Esophagus muscularis mucosa (tissue), 4 donors: ENCODE measurements at regions not wholly inside any gene's neighbourhood (a gene's known extent, or its start where the extent isn't known, plus 50 kb on each side); places are given as distances from the start of the nearest gene placed in this dataset.

Experiments used
- DNase-seq: peaks from one replicate; pipeline ENCODE4 v3.0.0-alpha.2; 2017; ENCODE audit errors: extremely low spot score
- H3K27ac ChIP-seq, 4 donors: fragments of 200-600 bp; sonication (generic); replicated peaks in 1 of 4; 1 replicate in 3 of 4; 2 replicates in 1 of 4; pipeline ENCODE4 v1.5.1; 2016 to 2019; ENCODE audit warnings: mild to moderate bottlenecking in 1 of 4
- H3K27me3 ChIP-seq, 4 donors: fragments of 200-600 bp; sonication (generic); one replicate each; pipeline versions ENCODE4 v1.5.1 to v1.6.0; 2016 to 2019
- H3K36me3 ChIP-seq, 4 donors: fragments of 200-600 bp; sonication (generic); one replicate each; pipeline ENCODE4 v1.5.1; 2016 to 2019
- H3K4me1 ChIP-seq, 4 donors: fragments of 200-600 bp; sonication (generic); one replicate each; pipeline ENCODE4 v1.5.1; 2016 to 2019
- H3K4me3 ChIP-seq, 4 donors: fragments of 200-600 bp; sonication (generic); 1 replicate in 2 of 4; 2 replicates in 2 of 4; pipeline ENCODE4 v1.5.1; 2016 to 2019; ENCODE audit warnings: mild to moderate bottlenecking in 4 of 4, moderate library complexity in 1 of 4
- H3K9me3 ChIP-seq, 4 donors: fragments of 200-600 bp; sonication (generic); 1 replicate in 3 of 4; 2 replicates in 1 of 4; pipeline ENCODE4 v1.5.1; 2016 to 2019
- EP300 ChIP-seq: sonication (generic); formaldehyde crosslinking; IDR thresholded peaks from one replicate; pipeline ENCODE4 v1.6.1; 2017; ENCODE audit warnings: antibody characterized with exemption
- POLR2A ChIP-seq: fragments of 450-650 bp; IDR thresholded peaks from one replicate; pipeline ENCODE4 v1.6.1; 2017; ENCODE audit warnings: antibody characterized with exemption, moderate library complexity, mild to moderate bottlenecking, low read depth
- POLR2AphosphoS5 ChIP-seq, 2 donors: sonication (generic); formaldehyde crosslinking; IDR thresholded peaks; one replicate each; pipeline ENCODE4 v1.6.1; 2017; ENCODE audit warnings: antibody characterized with exemption in 2 of 2
- WGBS: methylation state at CpG from one replicate; pipeline ENCODE4 v1.1.5; 2018; 5-methylcytosine and 5-hydroxymethylcytosine counted together
- intact Hi-C: fragments of 100-400 bp; cut with DNase I; formaldehyde crosslinking; loops from one replicate; pipeline ENCODE4 v1.15.1; 2023
- TF ChIP-seq, protein P1 (sequence below), 3 experiments: fragments of 200-600 bp in 2 of 3; fragments of 450-650 bp in 1 of 3; sonication (generic) in 2 of 3; IDR thresholded peaks; one replicate each; pipeline ENCODE4 v1.5.1; 2017 to 2019; ENCODE audit warnings: antibody characterized with exemption in 3 of 3, mild to moderate bottlenecking in 2 of 3, moderate library complexity in 1 of 3

DNA sequence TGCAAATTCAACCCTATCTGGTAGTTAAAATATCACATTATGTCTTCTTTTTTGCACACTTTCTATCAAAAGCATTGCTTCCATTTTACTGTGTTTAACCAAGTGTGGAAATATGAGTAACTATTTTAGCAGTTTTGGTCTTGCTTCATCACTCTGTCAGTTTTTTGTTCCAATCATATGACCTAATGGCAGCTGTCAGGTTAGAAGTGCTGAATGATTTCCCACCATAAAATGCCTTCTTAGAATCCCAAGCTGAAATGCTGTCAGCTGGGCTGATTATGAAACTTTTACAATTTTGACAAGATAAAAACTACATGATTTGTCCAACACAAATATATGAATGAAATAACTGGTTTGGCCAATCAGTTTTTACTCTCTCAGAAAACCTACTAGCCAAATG lies 1654.6 kb upstream of the RAG2 start:
- Histone ChIP-seq H3K4me3 (no peak overlapping the region), H3K9me3 (no peaks in the 10 kb centered on the region), H3K36me3 (no peaks in the 10 kb centered on the region), H3K27ac (no peak overlapping the region), H3K27me3 (no peaks in the 10 kb centered on the region), H3K4me1 (no peaks in the 10 kb centered on the region)
- TF ChIP-seq EP300 (no peak), POLR2A (no peak), POLR2AphosphoS5 (IDR thresholded peaks at IDR 0.05) (no peak)
- TF ChIP-seq, protein P1, sequence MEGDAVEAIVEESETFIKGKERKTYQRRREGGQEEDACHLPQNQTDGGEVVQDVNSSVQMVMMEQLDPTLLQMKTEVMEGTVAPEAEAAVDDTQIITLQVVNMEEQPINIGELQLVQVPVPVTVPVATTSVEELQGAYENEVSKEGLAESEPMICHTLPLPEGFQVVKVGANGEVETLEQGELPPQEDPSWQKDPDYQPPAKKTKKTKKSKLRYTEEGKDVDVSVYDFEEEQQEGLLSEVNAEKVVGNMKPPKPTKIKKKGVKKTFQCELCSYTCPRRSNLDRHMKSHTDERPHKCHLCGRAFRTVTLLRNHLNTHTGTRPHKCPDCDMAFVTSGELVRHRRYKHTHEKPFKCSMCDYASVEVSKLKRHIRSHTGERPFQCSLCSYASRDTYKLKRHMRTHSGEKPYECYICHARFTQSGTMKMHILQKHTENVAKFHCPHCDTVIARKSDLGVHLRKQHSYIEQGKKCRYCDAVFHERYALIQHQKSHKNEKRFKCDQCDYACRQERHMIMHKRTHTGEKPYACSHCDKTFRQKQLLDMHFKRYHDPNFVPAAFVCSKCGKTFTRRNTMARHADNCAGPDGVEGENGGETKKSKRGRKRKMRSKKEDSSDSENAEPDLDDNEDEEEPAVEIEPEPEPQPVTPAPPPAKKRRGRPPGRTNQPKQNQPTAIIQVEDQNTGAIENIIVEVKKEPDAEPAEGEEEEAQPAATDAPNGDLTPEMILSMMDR (IDR thresholded peaks at IDR 0.05), result no peak
- intact Hi-C loops, result no loop called here
- DNase-seq, result no peak

- no peak for TF ChIP-seq POLR2A
- TF ChIP-seq POLR2AphosphoS5 (IDR thresholded peaks at IDR 0.05), result no peak
- no peak for TF ChIP-seq EP300
- TF ChIP-seq, protein P1 (IDR thresholded peaks at IDR 0.05), result no peak
- no peaks in the 10 kb centered on the region for H3K27me3 ChIP-seq
- intact Hi-C loops, result no loop called here
Observed at GRCh38 chr11:38246451-38246850, 1648.4 kb upstream of the RAG2 start.

DNA sequence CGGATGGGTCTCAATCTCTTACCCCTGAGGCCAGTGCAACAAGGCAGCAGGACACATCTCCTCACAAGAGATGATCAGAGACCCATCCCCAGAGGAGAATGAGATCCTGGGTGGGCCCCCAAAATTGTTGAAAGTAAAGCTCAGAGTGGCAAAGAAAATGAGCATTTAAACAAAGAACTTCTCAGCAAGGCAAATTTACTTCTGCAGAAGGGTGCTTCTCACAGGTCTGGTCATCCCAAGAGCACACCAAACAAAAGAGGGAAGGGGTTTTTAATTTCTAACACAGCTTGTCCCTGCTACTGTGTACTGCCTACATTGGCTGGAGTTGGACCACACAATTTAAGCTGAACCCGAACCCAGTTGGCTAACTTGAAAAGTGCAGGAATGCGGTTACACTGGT lies 1628.6 kb upstream of the RAG2 start:
- TF ChIP-seq POLR2AphosphoS5 (IDR thresholded peaks at IDR 0.05), result no peak
- TF ChIP-seq, protein P1 (IDR thresholded peaks at IDR 0.05), result no peak
- TF ChIP-seq EP300, result no peak
- no peak for TF ChIP-seq POLR2A
- no peaks in the 10 kb centered on the region for H3K27me3 ChIP-seq
- no peak overlapping the region for H3K27ac ChIP-seq
- H3K36me3 ChIP-seq, result no peaks in the 10 kb centered on the region
- H3K4me3 ChIP-seq, result no peak overlapping the region
- DNase-seq, result no peak
- intact Hi-C loops, result no loop called here
- WGBS, result 96% methylated on average over 3 of the region's 3 CpGs
- no peaks in the 10 kb centered on the region for H3K4me1 ChIP-seq
- H3K9me3 ChIP-seq, result peaks cover 0 to 24% (median 20%) of the 10 kb centered on the region in 4 donors

More at GRCh38 chr11:38246451-38246850, 1648.4 kb upstream of the RAG2 start:
- no peak overlapping the region for H3K4me3 ChIP-seq
- H3K36me3 ChIP-seq, result no peaks in the 10 kb centered on the region
- 67% methylated on average over 1 of the region's 1 CpG for WGBS
- no peaks in the 10 kb centered on the region for H3K9me3 ChIP-seq
- no peak for DNase-seq
- no peaks in the 10 kb centered on the region for H3K4me1 ChIP-seq
- no peak overlapping the region for H3K27ac ChIP-seq

DNA sequence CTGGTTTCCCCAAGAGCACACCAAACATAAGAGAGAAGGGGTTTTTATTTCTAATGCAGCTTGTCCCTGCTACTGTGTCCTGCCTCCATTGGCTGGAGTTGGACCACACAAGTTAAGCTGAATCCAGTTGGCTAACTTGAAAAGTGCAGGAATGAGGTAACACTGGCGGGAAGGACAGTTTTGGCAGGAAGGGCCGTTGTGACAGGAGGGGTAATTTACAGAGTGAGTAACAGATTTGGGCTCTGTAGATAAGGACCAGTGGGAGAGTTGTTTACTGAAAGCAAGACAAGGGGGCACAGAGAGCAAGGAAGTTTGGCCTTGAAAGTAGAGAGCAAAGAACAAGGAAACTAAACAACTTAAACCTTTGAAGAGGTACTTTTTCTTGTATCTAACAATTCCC lies 1623.3 kb upstream of the RAG2 start:
- no peak for DNase-seq
- intact Hi-C loops, result no loop called here
- no peak overlapping the region for H3K27ac ChIP-seq
- H3K4me1 ChIP-seq, result no peaks in the 10 kb centered on the region
- WGBS, result 66% methylated on average over 2 of the region's 2 CpGs
- peaks cover 0 to 16% (median 9%) of the 10 kb centered on the region in 4 donors for H3K9me3 ChIP-seq
- TF ChIP-seq, protein P1 (IDR thresholded peaks at IDR 0.05), result no peak
- TF ChIP-seq EP300 (no peak), POLR2AphosphoS5 (IDR thresholded peaks at IDR 0.05) (no peak), POLR2A (no peak)
- H3K27me3 ChIP-seq, result no peaks in the 10 kb centered on the region
- H3K36me3 ChIP-seq, result no peaks in the 10 kb centered on the region
- H3K4me3 ChIP-seq, result no peak overlapping the region

DNA sequence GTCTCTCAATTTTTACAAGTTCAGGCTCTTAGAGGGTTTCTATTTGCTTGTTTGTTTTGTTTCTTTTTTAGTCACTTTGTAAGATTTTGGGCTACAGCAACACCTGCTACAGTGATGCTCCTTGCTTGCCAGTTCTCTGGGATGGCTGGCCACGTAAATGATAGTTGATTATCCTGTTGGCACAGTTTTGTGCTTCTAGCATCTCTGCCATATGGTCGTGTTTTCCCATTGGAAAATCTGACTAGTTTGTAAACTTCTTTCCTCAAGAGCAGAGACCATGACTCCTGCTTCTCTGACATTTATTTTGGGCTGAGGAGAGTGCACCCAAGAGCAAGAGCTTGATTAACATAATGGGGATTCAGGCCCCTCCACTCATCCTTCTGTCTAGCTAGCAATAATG lies 1621.6 kb upstream of the RAG2 start:
- H3K4me1 ChIP-seq, result no peaks in the 10 kb centered on the region
- H3K36me3 ChIP-seq, result no peaks in the 10 kb centered on the region
- intact Hi-C loops, result no loop called here
- no peak overlapping the region for H3K4me3 ChIP-seq
- H3K27ac ChIP-seq, result no peak overlapping the region
- H3K27me3 ChIP-seq, result no peaks in the 10 kb centered on the region
- H3K9me3 ChIP-seq, result peaks cover 0 to 7% (median 0%) of the 10 kb centered on the region in 4 donors
- TF ChIP-seq, protein P1 (IDR thresholded peaks at IDR 0.05), result no peak
- TF ChIP-seq EP300 (no peak), POLR2AphosphoS5 (IDR thresholded peaks at IDR 0.05) (no peak), POLR2A (no peak)
- WGBS, result 84% methylated on average over 2 of the region's 2 CpGs
- DNase-seq, result no peak
